ENCODE measurements at regions not wholly inside any gene's neighbourhood (a gene's known extent, or its start where the extent isn't known, plus 50 kb on each side); places are given as distances from the start of the nearest gene placed in this dataset.

- Histone ChIP-seq H3K27ac (ENCODE audit: low read depth in 1 of 2, low read length in 2 of 2) (no peak overlapping the region), H3K36me3 (ENCODE audit: insufficient read depth, low read length) (no peaks in the 10 kb centered on the region), H3K4me1 (ENCODE audit: insufficient read depth, low read length) (no peaks in the 10 kb centered on the region), H3K9me3 (ENCODE audit: control insufficient read depth in 1 of 2, insufficient read depth in 1 of 2, low read length in 2 of 2) (no peaks in the 10 kb centered on the region), H3K27me3 (ENCODE audit: control insufficient read depth in 1 of 2, insufficient read depth in 2 of 2, low read length in 2 of 2) (no peaks in the 10 kb centered on the region), H3K4me3 (ENCODE audit: low read length) (no peak overlapping the region)
- ChIA-PET CTCF (no interaction called here), POLR2A (no interaction called here)
- TF ChIP-seq CTCF (IDR thresholded peaks at IDR 0.05) = no peak
- H3K27me3 Mint-ChIP-seq = no peaks in the 10 kb centered on the region
- no peaks in the 10 kb centered on the region for H3K36me3 Mint-ChIP-seq (ENCODE audit: low read depth)
- H3K4me3 Mint-ChIP-seq = no peak overlapping the region
- no peak overlapping the region for H3K27ac Mint-ChIP-seq
- intact Hi-C loops (cut with DNase I, micrococcal nuclease) = no loop called here
- no peak for DNase-seq
- no peaks in the 10 kb centered on the region for H3K4me1 Mint-ChIP-seq (ENCODE audit: low read depth)
- H3K9me3 Mint-ChIP-seq = no peaks in the 10 kb centered on the region
- ATAC-seq (ENCODE audit: poor library complexity) = no peak
These were observed 126.6 kb upstream of the BASP1 start for GRCh38 chr5:17090839-17091238.

GRCh38 chr5:17094830-17095229 lies 122.6 kb upstream of the BASP1 start:
- ATAC-seq (ENCODE audit: poor library complexity) = no peak

GRCh38 chr5:17096952-17097695 lies 120.3 kb upstream of the BASP1 start:
- no peaks in the 10 kb centered on the region for H3K27me3 ChIP-seq (ENCODE audit: control insufficient read depth in 1 of 2, insufficient read depth in 2 of 2, low read length in 2 of 2)
- no peak overlapping the region for H3K4me3 ChIP-seq (ENCODE audit: low read length)
- no peak overlapping the region for H3K27ac ChIP-seq (ENCODE audit: low read depth in 1 of 2, low read length in 2 of 2)
- CTCF ChIA-PET = no interaction called here
- Mint-ChIP-seq H3K9me3 (no peaks in the 10 kb centered on the region), H3K4me3 (no peak overlapping the region), H3K36me3 (ENCODE audit: low read depth) (no peaks in the 10 kb centered on the region), H3K27me3 (no peaks in the 10 kb centered on the region), H3K27ac (no peak overlapping the region), H3K4me1 (ENCODE audit: low read depth) (no peaks in the 10 kb centered on the region)
- H3K36me3 ChIP-seq (ENCODE audit: insufficient read depth, low read length) = no peaks in the 10 kb centered on the region
- H3K9me3 ChIP-seq (ENCODE audit: control insufficient read depth in 1 of 2, insufficient read depth in 1 of 2, low read length in 2 of 2) = peaks cover 0 to 4% of the 10 kb centered on the region in 2 experiments
- intact Hi-C loops (cut with DNase I, micrococcal nuclease) = no loop called here
- POLR2A ChIA-PET = no interaction called here
- no peak for ATAC-seq (ENCODE audit: poor library complexity)
- no peak for TF ChIP-seq CTCF (IDR thresholded peaks at IDR 0.05)
- no peak for DNase-seq
- H3K4me1 ChIP-seq (ENCODE audit: insufficient read depth, low read length) = no peaks in the 10 kb centered on the region

More at GRCh38 chr5:17094830-17095229, 122.6 kb upstream of the BASP1 start:
- Mint-ChIP-seq H3K4me3 (no peak overlapping the region), H3K4me1 (ENCODE audit: low read depth) (no peaks in the 10 kb centered on the region), H3K27me3 (no peaks in the 10 kb centered on the region), H3K36me3 (ENCODE audit: low read depth) (no peaks in the 10 kb centered on the region), H3K27ac (no peak overlapping the region), H3K9me3 (no peaks in the 10 kb centered on the region)
- no peak for TF ChIP-seq CTCF (IDR thresholded peaks at IDR 0.05)
- Histone ChIP-seq H3K36me3 (ENCODE audit: insufficient read depth, low read length) (no peaks in the 10 kb centered on the region), H3K27ac (ENCODE audit: low read depth in 1 of 2, low read length in 2 of 2) (no peak overlapping the region), H3K4me3 (ENCODE audit: low read length) (no peak overlapping the region), H3K9me3 (ENCODE audit: control insufficient read depth in 1 of 2, insufficient read depth in 1 of 2, low read length in 2 of 2) (peaks cover 0 to 4% of the 10 kb centered on the region in 2 experiments), H3K4me1 (ENCODE audit: insufficient read depth, low read length) (no peaks in the 10 kb centered on the region), H3K27me3 (ENCODE audit: control insufficient read depth in 1 of 2, insufficient read depth in 2 of 2, low read length in 2 of 2) (no peaks in the 10 kb centered on the region)
- intact Hi-C loops (cut with DNase I, micrococcal nuclease) = no loop called here
- DNase-seq = no peak
- CTCF ChIA-PET = no interaction called here
- POLR2A ChIA-PET = no interaction called here
